IMR-90 (cell line): ENCODE measurements at regions not wholly inside any gene's neighbourhood (a gene's known extent, or its start where the extent isn't known, plus 50 kb on each side); places are given as distances from the start of the nearest gene placed in this dataset.

ENCODE experiments used
- ATAC-seq: fragments of 200-7000 bp; cut with Tn5 transposase; 2 replicates; pipeline ENCODE4 v1.9.1; 2020; ENCODE audit warnings: low read depth, mild to moderate bottlenecking, moderate library complexity
- BruUV-seq: library from RNA; stranded (reverse); fragments of 400-500 nt; replicated peaks from 2 replicates; lab custom pipeline; 2021; lab: Mats Ljungman, UMichigan
- CTCF ChIA-PET: fragments of 300-600 bp; formaldehyde crosslinking; extraction: SDS; loops from one replicate; lab custom pipeline; 2021; ENCODE audit warnings: antibody characterized with exemption; lab: Yijun Ruan, JAX
- POLR2A ChIA-PET: fragments of 300-600 bp; sonication (Branson Sonifier 250); formaldehyde crosslinking; loops from one replicate; lab custom pipeline; 2022; ENCODE audit warnings: antibody characterized with exemption; ENCODE audit not compliant: unreplicated experiment; lab: Charles Lee
- DNase-seq: peaks from one replicate; pipeline ENCODE4 v3.0.0; 2013
- H2AFZ ChIP-seq: replicated peaks from 2 replicates; pipeline ENCODE3; 2013; ENCODE audit warnings: low read length, mild to moderate bottlenecking; ENCODE audit not compliant: poor library complexity
- H2AK5ac ChIP-seq: 2 replicates; pipeline ENCODE4 v1.6.1; 2013; ENCODE audit warnings: low read depth, low read length, inconsistent platforms
- H2AK9ac ChIP-seq: replicated peaks from 2 replicates; pipeline ENCODE3; 2013; ENCODE audit warnings: mild to moderate bottlenecking, low read depth, low read length, moderate library complexity; ENCODE audit not compliant: poor library complexity
- H2BK120ac ChIP-seq: 2 replicates; pipeline ENCODE4 v1.6.1; 2013; ENCODE audit warnings: low read depth, low read length, inconsistent platforms
- H2BK15ac ChIP-seq: 3 replicates; pipeline ENCODE4 v1.6.1; 2013; ENCODE audit warnings: low read depth, low read length, inconsistent platforms
- H2BK20ac ChIP-seq: 2 replicates; pipeline ENCODE4 v1.6.1; 2013; ENCODE audit warnings: low read depth, mild to moderate bottlenecking, inconsistent platforms, low read length, moderate library complexity
- H2BK5ac ChIP-seq: 2 replicates; pipeline ENCODE4 v1.6.1; 2013; ENCODE audit warnings: mild to moderate bottlenecking, low read depth, low read length, inconsistent platforms; ENCODE audit not compliant: poor library complexity, severe bottlenecking
- H3K14ac ChIP-seq: replicated peaks from 2 replicates; pipeline ENCODE4 v1.6.1; 2013; ENCODE audit warnings: low read depth, low read length, inconsistent platforms
- H3K18ac ChIP-seq: 2 replicates; pipeline ENCODE4 v1.6.1; 2013; ENCODE audit warnings: low read depth, low read length, control low read depth
- H3K23ac ChIP-seq: 2 replicates; pipeline ENCODE4 v1.6.1; 2013; ENCODE audit warnings: low read depth, low read length, inconsistent platforms
- H3K27ac ChIP-seq: 2 replicates; pipeline ENCODE4 v1.5.1; 2013; ENCODE audit warnings: mild to moderate bottlenecking, control low read depth, low read length; ENCODE audit not compliant: insufficient read depth
- H3K27me3 ChIP-seq: 2 replicates; pipeline ENCODE4 v1.6.1; 2013; ENCODE audit warnings: low read length; ENCODE audit not compliant: control insufficient read depth, insufficient read depth
- H3K36me3 ChIP-seq: 2 replicates; pipeline ENCODE4 v1.6.1; 2013; ENCODE audit warnings: low read length, mixed read lengths; ENCODE audit not compliant: control insufficient read depth, insufficient read depth
- H3K4ac ChIP-seq: 2 replicates; pipeline ENCODE4 v1.6.1; 2013; ENCODE audit warnings: low read depth, low read length, inconsistent platforms
- H3K4me1 ChIP-seq: 2 replicates; pipeline ENCODE4 v1.6.1; 2013; ENCODE audit warnings: low read length, mixed read lengths; ENCODE audit not compliant: control insufficient read depth, insufficient read depth
- H3K4me2 ChIP-seq: 2 replicates; pipeline ENCODE4 v1.6.1; 2013; ENCODE audit warnings: low read depth, mild to moderate bottlenecking, control low read depth, low read length, moderate library complexity
- H3K4me3 ChIP-seq: 2 replicates; pipeline ENCODE4 v1.5.1; 2013; ENCODE audit warnings: low read depth, mild to moderate bottlenecking, control low read depth, low read length, moderate library complexity; ENCODE audit not compliant: insufficient read depth
- H3K56ac ChIP-seq: 2 replicates; pipeline ENCODE4 v1.6.1; 2013; ENCODE audit warnings: low read length, inconsistent platforms; ENCODE audit not compliant: insufficient read depth; ENCODE audit errors: extremely low read depth
- H3K79me1 ChIP-seq, 2 experiments: 2 replicates each; pipeline ENCODE4 v1.6.1; 2013; ENCODE audit warnings: low read length in 2 of 2, inconsistent platforms in 1 of 2, low read depth in 1 of 2
- H3K9ac ChIP-seq: 2 replicates; pipeline ENCODE4 v1.6.1; 2013; ENCODE audit warnings: low read depth, low read length, control low read depth
- H3K9me1 ChIP-seq: 2 replicates; pipeline ENCODE4 v1.6.1; 2013; ENCODE audit warnings: low read length, inconsistent platforms; ENCODE audit not compliant: insufficient read depth
- H3K9me3 ChIP-seq: 2 replicates; pipeline ENCODE4 v1.6.1; 2013; ENCODE audit warnings: low read length; ENCODE audit not compliant: control insufficient read depth, insufficient read depth
- H4K20me1 ChIP-seq: 2 replicates; pipeline ENCODE4 v1.6.1; 2013; ENCODE audit warnings: low read length, inconsistent platforms; ENCODE audit not compliant: insufficient read depth
- H4K5ac ChIP-seq: 2 replicates; pipeline ENCODE4 v1.6.1; 2013; ENCODE audit warnings: mild to moderate bottlenecking, low read depth, low read length, control low read depth
- H4K8ac ChIP-seq, 2 experiments: 2 replicates each; pipeline ENCODE4 v1.6.1; 2013; ENCODE audit warnings: low read depth in 2 of 2, low read length in 2 of 2, control low read depth in 1 of 2, inconsistent platforms in 1 of 2
- H4K91ac ChIP-seq: 2 replicates; pipeline ENCODE4 v1.6.1; 2013; ENCODE audit warnings: low read depth, low read length, inconsistent platforms; ENCODE audit not compliant: insufficient read depth
- BHLHE40 ChIP-seq: fragments of 150-350 bp; IDR thresholded peaks from 2 replicates; pipeline ENCODE4 v1.6.1; 2016; ENCODE audit warnings: mild to moderate bottlenecking, low read depth, low read length
- CEBPB ChIP-seq: IDR thresholded peaks from 2 replicates; pipeline ENCODE4 v1.6.1; 2012; ENCODE audit warnings: low read depth, low read length, improper control_type of control experiment
- MAZ ChIP-seq: IDR thresholded peaks from 2 replicates; pipeline ENCODE4 v1.6.1; 2012; ENCODE audit warnings: low read depth, mild to moderate bottlenecking, low read length, improper control_type of control experiment, moderate library complexity, borderline replicate concordance
- NFE2L2 ChIP-seq: fragments of 150-350 bp; IDR thresholded peaks from 2 replicates; pipeline ENCODE4 v1.6.1; 2016; ENCODE audit warnings: low read depth, mild to moderate bottlenecking, low read length
- POLR2A ChIP-seq: IDR thresholded peaks from 2 replicates; pipeline ENCODE4 v1.6.1; 2012; ENCODE audit warnings: mild to moderate bottlenecking, low read depth, low read length
- RAD21 ChIP-seq: IDR thresholded peaks from 2 replicates; pipeline ENCODE4 v1.6.1; 2012; ENCODE audit warnings: low read length, improper control_type of control experiment
- RCOR1 ChIP-seq: IDR thresholded peaks from 2 replicates; pipeline ENCODE4 v1.6.1; 2012; ENCODE audit warnings: mild to moderate bottlenecking, low read length, improper control_type of control experiment; ENCODE audit not compliant: insufficient replicate concordance
- SMC3 ChIP-seq: fragments of 150-350 bp; IDR thresholded peaks from 2 replicates; pipeline ENCODE4 v1.6.1; 2016; ENCODE audit warnings: low read depth, mild to moderate bottlenecking, antibody characterized with exemption, low read length, moderate library complexity
- WGBS, 2 experiments: methylation state at CpG; one replicate each; pipeline versions ENCODE4 v1.1.5 to v1.1.7; 2013; ENCODE audit warnings: missing lambda C conversion rate in 2 of 2; ENCODE audit not compliant: insufficient read length in 1 of 2; ENCODE audit errors: extremely low coverage in 2 of 2; 5-methylcytosine and 5-hydroxymethylcytosine counted together
- dilution Hi-C: fragments of 300-500 bp; cut with HindIII; formaldehyde crosslinking; loops from one replicate; pipeline ENCODE4 v1.14.3; 2018; ENCODE audit warnings: low sequenced_read_pairs; ENCODE audit not compliant: unreplicated experiment
- in situ Hi-C: fragments of 300-500 bp; cut with MboI; formaldehyde crosslinking; loops from 3 replicates; pipeline ENCODE4 v1.14.3; 2019; ENCODE audit warnings: low sequenced_read_pairs, inconsistent platforms, mixed read lengths
- intact Hi-C: fragments of 100-400 bp; cut with micrococcal nuclease; formaldehyde crosslinking; loops from 2 replicates; pipeline ENCODE4 v1.10.0; 2022
- TF ChIP-seq, protein P1 (sequence below): fragments of 150-350 bp; IDR thresholded peaks from 2 replicates; pipeline ENCODE4 v1.6.1; 2017; ENCODE audit warnings: mild to moderate bottlenecking, antibody characterized with exemption, low read length, low read depth

DNA sequence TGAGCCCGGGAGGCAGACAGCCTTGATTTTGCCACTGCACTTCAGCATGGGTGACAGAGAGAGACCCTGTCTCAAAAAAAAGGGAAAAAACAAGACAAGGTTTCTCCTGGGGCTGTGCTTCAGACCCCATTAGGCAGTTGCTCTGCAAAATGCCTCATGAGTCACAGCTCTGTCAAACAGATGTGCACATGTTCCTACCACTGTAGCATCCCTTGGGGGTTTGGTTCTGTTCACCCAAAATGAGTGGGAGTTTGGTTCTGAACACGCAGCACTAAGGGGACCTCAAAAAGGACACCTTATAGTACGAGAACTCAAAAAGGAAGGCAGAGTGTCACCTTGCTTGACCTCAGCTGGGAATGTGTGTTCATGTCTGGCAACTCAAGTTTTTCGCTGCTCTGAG is 134.9 kb downstream of the RPIA start:
- H2BK20ac ChIP-seq: no peak overlapping the region
- no peak overlapping the region for H2AK9ac ChIP-seq
- ATAC-seq: no peak
- peaks cover 1% of the 10 kb centered on the region; the same call in 1 of the 2 replicates for H3K27me3 ChIP-seq
- no peaks in the 10 kb centered on the region for H3K79me1 ChIP-seq
- CTCF ChIA-PET: no interaction called here
- dilution Hi-C loops: no loop called here
- DNase-seq: no peak
- H3K9me1 ChIP-seq: no peaks in the 10 kb centered on the region
- H4K5ac ChIP-seq: no peak overlapping the region
- no peaks in the 10 kb centered on the region for H3K4me1 ChIP-seq
- no peak overlapping the region for H3K27ac ChIP-seq
- no peak overlapping the region for H2BK5ac ChIP-seq
- H2AFZ ChIP-seq: no peak overlapping the region
- H4K91ac ChIP-seq: no peak overlapping the region
- H3K9me3 ChIP-seq: no peaks in the 10 kb centered on the region
- POLR2A ChIA-PET: no interaction called here
- no peak overlapping the region for H3K56ac ChIP-seq
- no peak overlapping the region for H3K18ac ChIP-seq
- no peak overlapping the region for H2BK15ac ChIP-seq
- H3K4ac ChIP-seq: no peak overlapping the region
- no peak overlapping the region for H3K14ac ChIP-seq
- no peak overlapping the region for H3K4me3 ChIP-seq
- H3K23ac ChIP-seq: no peak overlapping the region
- H2AK5ac ChIP-seq: no peak overlapping the region
- no peak overlapping the region for H4K8ac ChIP-seq
- H2BK120ac ChIP-seq: no peak overlapping the region
- intact Hi-C loops: no loop called here
- H3K36me3 ChIP-seq: no peaks in the 10 kb centered on the region
- H3K4me2 ChIP-seq: no peak overlapping the region
- TF ChIP-seq CEBPB: no peak
- no peak for TF ChIP-seq NFE2L2
- no peak for TF ChIP-seq RCOR1
- no peak for TF ChIP-seq MAZ
- TF ChIP-seq, protein P1, sequence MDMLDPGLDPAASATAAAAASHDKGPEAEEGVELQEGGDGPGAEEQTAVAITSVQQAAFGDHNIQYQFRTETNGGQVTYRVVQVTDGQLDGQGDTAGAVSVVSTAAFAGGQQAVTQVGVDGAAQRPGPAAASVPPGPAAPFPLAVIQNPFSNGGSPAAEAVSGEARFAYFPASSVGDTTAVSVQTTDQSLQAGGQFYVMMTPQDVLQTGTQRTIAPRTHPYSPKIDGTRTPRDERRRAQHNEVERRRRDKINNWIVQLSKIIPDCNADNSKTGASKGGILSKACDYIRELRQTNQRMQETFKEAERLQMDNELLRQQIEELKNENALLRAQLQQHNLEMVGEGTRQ: no peak
- no peak for TF ChIP-seq BHLHE40
- TF ChIP-seq RAD21: no peak
- TF ChIP-seq POLR2A: no peak
- no peak for TF ChIP-seq SMC3
- H3K9ac ChIP-seq: no peak overlapping the region
- WGBS, 2 experiments: 20% methylated on average over 1 of the region's 4 CpGs; no CpG with 5 or more reads in 1 of the 2 experiments
- H4K20me1 ChIP-seq: no peaks in the 10 kb centered on the region
- in situ Hi-C loops: no loop called here
- no TSS peak for BruUV-seq
